ENCODE measurements at regions not wholly inside any gene's neighbourhood (a gene's known extent, or its start where the extent isn't known, plus 50 kb on each side); places are given as distances from the start of the nearest gene placed in this dataset.

DNA sequence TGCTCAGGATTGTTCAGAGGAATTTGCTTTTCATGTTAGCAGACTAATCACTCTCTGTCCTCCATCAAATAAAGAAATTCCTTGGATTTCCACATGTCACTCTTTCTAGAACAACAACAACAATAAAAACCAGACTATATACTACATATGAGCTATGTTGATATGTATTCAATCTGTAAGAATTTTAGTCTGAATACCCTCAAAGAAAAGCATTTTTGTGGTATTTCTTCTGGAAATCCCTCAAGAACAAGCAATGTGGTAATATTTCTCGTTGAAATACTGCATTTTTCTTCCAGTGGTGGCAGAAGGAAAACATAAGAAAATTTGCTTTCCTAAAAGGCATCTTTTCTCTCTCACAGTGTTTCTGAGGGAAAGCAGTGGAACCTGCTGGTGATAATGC lies 312.6 kb upstream of the RSPO3 start:
- TF ChIP-seq, protein P1, sequence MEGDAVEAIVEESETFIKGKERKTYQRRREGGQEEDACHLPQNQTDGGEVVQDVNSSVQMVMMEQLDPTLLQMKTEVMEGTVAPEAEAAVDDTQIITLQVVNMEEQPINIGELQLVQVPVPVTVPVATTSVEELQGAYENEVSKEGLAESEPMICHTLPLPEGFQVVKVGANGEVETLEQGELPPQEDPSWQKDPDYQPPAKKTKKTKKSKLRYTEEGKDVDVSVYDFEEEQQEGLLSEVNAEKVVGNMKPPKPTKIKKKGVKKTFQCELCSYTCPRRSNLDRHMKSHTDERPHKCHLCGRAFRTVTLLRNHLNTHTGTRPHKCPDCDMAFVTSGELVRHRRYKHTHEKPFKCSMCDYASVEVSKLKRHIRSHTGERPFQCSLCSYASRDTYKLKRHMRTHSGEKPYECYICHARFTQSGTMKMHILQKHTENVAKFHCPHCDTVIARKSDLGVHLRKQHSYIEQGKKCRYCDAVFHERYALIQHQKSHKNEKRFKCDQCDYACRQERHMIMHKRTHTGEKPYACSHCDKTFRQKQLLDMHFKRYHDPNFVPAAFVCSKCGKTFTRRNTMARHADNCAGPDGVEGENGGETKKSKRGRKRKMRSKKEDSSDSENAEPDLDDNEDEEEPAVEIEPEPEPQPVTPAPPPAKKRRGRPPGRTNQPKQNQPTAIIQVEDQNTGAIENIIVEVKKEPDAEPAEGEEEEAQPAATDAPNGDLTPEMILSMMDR (IDR thresholded peaks at IDR 0.05): no peak
- no peak for TF ChIP-seq POLR2A (IDR thresholded peaks at IDR 0.05)
